ENCODE measurements at regions not wholly inside any gene's neighbourhood (a gene's known extent, or its start where the extent isn't known, plus 50 kb on each side); places are given as distances from the start of the nearest gene placed in this dataset.
"Not testable (repeated sequence)": the region's sequence is repeated elsewhere in the genome, so short reads cannot be mapped to it uniquely, and the experiment has no call there.

DNA sequence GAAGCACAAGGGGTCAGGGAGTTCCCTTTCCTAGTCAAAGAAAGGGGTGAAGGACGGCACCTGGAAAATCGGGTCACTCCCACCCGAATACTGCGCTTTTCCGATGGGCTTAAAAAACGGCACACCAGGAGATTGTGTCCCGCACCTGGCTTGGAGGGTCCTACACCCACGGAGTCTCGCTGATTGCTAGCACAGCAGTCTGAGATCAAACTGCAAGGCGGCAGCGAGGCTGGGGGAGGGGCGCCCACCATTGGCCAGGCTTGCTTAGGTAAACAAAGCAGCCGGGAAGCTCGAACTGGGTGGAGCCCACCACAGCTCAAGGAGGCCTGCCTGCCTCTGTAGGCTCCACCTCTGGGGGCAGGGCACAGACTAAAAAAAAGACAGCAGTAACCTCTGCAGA, 303.3 kb upstream of the GRM3 start:
- DNase-seq = not testable (repeated sequence)

DNA sequence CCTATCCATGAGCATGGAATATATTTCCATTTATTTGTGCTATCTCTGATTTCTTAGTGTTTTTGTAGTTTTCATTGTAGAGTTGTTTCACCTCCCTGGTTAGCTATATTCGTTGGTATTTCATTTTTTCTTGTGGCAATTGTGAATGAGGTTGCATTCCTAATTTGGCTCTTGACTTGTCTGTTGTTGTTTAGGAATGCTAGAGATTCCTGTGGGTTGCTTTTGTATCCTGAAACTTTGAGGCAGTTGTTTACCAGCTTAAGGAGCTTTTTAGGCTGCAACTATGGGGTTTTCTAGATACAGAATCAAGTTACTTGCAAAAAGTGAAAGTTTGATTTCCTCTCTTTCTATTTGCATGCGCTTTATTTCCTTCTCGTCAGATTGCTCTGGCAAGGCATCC, 304.7 kb upstream of the GRM3 start:
- no peak for DNase-seq

DNA sequence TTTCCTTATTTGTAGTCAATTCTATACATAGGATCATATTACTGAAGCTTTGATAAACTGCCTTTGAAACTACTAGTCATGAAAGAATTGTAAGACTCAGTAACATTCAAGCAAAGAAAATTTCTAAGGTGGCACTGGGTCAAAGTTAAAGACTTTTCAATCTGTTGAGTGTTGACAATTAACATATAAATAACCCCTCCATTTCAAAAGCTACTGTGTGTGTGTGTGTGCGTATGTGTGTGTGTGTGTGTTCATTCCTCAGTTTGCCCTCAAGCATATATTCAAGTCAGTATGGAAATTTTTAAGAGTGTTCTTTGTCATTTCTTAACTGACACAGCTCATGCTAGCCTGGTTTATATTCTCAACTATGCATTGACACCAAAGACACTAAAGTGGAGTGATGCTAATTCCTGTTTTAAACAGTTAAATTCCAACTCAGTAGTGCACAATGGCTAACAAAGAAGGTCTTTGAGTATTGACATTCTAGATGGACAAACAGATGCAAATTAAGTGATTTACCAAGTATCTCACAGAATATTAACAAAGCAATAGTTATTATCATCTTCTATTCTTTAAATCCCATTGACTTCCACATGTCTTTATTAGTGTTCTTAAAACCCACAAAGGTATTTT, 314.8 kb upstream of the GRM3 start:
- DNase-seq = no peak

DNA sequence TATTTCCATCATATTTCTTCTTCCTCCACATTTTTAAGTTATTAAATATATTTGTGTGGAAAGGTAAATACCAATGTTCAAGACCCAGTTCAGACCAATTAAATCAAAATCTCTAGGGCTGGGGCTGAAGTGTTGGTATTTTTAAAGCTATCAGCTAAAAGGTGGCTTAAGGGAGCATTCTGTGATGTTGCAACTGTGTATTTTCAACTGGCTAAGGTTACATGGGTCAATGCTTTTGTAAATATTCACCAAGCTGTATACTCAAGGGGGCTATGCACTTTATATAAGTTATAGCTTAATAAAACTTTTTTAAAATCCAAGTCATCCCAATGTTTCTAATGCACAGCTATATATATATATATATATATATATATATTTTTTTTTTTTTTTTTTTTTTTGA, 316.9 kb upstream of the GRM3 start:
- no peak for DNase-seq

DNA sequence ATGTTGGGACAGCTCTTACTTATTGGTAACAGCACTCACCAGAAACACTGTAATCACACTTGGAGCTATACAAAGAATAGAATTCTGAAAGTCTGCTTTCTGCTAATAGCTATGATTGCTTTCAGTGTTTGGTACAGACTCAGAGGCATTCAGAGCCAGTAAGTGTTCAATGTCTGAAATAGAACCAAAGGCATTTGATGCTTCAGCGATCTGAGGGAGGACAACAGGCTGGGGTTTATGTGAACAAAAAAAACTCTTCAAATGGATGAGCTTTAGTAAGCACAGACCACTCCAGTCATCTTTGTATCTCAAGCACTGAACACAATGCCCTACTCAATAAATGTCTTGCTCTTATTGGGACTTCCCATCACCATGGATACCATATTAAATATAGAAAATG, 322.8 kb upstream of the GRM3 start:
- DNase-seq = no peak

DNA sequence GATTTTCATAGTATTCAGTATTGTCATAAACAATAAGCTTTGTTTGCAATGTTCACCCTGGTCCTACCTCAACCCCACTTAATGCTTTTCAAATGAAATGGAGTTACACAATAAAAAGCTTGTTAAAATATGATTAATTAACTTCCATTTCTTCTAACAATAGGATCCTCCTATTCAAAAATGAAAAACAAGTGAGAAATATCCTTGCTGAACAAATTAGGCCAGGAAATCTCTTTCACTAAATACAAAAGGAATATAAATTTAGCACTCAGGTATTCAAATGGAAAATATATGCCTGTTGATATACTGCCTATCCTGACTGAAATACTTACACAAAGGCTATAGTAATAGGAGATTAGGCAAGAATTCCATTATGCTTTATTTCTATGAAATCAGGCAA, 323.4 kb upstream of the GRM3 start:
- DNase-seq = no peak

DNA sequence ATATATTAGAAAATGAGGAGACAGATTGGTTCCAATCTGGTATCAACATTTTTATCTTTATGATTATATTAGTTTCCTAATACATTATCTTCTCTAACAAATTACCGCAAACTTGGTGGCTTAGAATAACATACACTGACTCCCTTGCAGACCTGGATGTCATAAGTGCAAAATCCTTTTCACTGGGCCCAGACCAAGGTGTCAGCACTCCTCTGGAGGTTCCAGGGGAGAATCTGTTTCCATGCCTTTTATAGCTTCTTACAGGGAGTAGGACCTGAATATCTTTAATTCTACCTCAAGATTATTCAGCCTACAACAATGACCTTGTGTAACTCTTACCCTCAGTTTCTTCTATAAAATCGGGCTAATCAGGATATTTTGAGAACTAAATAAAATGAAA, 329.9 kb upstream of the GRM3 start:
- DNase-seq = no peak

DNA sequence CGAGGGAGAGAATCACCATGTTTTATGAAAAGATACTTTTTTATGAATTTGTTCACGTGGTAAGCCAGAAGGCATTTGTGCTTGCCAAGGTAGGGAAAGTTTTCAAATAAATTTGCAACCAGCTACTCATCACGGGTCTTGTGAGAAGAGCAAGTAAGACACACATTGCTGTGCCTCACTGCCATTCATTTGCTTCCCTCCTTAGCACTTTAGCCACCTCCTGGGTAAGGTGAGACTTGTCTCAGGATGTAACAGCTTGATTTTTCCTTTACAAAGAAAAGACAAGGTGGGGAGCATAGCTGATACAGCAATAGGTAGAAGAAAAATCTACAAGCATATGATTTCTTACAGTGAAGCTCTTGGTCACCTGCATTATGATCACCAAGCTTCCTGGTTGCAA, 342.4 kb upstream of the GRM3 start:
- no peak for DNase-seq

DNA sequence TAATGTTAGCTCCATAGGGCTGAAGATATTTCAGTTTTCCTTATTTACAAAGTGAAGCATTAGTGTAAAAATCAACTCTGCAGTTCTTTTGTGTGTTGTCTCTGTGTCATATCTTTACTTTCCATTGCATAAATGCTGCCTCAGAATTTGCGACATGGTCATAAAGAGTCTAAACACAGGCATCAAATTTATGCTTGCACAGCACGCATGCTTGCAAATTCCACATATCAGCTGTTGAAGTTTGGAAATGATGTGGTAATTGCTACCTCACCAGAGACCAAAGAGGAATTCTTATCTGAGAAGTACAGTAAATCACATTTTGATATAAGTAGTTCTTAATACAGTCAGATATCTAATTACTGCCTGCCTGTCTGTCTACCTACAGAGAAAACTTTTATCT, 348.2 kb upstream of the GRM3 start:
- no peak for DNase-seq

DNA sequence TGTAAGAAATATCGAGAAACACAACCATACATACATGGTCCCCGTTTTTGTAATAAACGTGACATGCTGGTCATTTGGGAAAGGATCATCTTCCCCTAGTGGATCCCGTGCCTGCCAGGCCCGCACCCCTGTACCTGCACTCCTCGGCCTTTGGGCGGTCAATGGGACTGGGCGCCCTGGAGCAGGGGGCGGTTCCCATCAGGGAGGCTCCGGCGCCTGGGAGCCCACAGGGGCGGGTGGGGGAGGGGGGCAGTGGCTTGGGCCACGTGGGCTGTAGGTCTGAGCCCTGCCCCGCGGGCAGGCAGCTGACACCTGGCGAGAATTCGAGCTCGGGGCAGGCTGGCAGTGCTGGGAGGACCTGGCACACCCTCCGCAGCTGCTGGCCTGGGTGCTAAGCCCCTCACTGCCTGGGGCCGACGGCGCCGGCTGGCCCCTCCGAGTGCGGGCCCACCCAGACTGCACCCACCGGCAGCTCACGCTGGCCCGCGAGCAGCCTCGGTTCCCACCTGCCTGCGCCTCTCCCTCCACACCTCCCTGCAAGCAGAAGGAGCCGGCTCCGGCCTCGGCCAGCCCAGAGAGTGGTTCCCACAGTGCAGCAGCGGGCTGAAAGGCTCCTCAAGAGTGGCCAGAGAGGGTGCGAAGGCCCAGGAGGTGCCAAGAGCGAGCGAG, 361.6 kb upstream of the GRM3 start:
- no peak for DNase-seq

DNA sequence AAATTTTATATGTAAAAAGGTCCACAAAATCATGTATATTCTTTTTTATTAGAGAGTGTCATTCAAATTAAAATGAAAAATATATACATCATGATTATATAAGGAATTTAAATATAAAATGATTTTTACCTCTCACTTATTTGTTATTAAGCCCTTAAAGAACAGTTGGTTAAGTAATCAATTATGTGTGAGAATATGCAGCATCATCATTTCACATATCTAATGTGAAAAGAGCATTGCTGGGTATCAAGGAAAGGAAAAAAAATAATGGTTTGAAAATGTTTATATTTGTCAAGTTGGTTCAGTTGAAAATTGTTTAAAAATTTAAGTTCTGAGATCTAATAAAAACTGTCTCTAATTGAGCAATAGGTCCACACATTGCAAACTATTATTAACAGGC, 363.6 kb upstream of the GRM3 start:
- no peak for DNase-seq

DNA sequence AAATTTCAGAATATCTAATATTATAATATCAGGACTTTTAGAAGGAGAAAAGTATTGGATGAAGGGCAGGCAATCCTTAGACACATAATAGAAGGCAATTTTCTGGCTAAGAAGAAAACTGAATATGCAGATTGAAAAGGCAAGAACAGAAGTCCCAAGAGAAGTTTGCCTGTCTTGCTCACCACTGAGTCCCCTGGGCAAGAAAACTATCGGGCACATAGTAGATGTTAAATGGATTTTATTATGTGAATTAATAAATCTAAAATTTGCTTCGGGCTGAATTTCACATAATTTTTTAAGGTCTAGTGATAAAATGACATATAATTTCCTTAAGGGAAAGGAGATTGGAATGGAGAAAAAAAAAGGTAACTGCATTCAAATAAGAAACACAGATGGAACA, 380.9 kb upstream of the GRM3 start:
- no peak for DNase-seq

DNA sequence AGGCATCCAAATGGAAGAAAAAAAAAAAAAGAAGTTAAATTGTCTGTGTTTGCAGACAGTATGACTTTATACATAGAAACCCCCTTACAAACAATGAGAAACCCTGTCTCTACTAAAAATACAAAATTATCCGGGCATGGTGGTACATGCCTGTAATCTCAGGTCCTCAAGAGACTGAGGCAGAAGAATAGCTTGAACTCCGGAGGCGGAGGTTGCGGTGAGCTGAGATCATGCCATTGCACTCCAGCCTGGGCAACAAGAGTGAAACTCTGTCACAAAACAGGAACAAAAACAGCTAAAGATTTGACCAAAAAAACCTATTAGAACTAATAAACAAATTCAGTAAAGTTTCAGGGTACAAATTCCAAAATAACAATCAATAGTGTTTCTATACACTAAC, 385.8 kb upstream of the GRM3 start:
- DNase-seq = no peak

DNA sequence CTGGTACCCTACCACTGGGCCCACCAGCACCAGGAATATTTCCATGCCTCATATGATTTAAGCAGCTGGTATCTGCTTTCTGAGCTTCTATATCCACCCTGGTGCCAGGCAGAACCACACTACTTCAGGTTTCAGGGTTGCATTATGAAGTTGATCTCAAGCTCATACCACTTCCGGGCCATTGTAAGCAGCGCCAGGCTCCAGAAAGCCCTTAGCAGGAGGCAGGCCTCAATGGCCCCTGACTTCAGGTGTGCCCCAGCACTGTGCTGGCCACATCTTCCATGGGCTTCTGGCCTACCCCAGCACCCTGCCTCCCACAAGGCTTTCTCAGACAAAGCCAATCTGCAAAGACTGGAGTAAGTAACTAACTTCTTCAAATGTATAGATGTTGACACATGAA, 391.3 kb upstream of the GRM3 start:
- DNase-seq = no peak

DNA sequence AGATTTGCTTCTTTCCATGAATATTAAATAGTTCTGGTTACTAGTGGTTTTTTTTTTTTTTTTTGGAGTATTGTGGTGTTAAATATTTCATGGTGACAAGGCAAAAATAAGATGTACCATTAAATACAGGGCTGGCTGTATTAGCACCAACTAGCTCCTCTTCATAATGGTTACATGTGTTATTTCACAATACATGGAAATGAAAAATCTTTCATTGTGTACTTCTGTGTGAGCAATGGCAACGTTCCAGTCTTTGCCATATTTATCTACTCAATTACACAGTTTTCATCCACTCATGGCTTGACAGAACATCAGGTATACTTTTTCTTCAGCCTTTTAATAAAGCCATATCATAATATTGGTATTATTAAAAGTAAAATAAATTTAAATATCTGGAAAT, 394.7 kb upstream of the GRM3 start:
- no peak for DNase-seq

DNA sequence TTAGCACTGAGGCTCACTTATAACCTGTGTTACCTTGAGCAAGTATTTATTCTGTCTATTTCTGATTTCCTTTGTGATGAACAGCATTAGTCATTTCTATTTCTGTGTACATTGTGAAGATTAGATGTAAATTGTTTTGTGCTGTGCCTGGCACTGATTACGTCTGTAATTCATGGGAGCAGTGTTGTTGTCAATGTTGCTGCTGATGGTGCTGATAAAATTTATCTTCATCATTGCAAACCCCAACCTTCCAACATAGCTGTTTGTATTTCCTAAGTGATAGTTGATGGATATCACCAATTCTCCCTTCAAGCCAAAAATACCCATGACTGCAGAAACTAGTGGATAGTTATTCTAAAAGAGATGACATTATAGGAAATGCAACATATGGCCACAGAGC, 400.5 kb upstream of the GRM3 start:
- DNase-seq = no peak

DNA sequence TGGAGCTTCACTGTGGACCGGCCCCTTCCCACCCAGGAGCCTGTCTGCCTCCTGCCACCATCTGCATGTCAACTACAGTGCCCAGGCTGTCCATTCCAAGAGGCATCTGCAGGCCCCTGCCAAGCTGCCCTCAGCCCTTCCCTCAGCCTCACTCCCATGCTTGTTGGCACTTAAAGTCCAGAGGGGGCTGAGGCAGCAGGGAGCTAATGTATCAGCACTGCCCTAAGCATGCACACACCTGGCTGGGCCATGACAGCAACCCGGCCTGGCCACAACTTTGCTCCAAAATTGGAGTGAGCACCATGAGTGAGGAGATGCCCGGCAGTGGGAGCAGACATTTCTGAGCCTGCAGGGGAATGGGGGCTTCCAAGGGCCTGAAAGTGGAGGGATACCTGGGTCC, 417.5 kb upstream of the GRM3 start:
- no peak for DNase-seq

DNA sequence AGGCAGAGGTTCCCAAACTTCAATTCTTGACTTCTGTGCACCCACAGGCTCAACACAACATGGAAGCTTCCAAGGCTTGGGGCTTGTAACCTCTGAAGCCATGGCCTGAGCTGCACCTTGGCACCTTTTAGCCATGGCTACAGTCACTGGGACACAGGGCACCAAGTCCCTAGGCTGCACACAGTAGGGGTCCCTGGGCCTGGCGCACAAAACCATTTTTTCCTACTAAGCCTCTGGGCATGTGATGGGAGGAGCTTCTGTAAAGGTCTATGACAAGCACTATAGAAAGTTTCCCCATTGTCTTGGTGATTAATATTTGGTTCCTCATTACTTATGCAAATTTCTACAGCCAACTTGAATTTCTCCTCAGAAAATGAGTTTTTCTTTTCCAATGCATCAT, 420.9 kb upstream of the GRM3 start:
- no peak for DNase-seq

DNA sequence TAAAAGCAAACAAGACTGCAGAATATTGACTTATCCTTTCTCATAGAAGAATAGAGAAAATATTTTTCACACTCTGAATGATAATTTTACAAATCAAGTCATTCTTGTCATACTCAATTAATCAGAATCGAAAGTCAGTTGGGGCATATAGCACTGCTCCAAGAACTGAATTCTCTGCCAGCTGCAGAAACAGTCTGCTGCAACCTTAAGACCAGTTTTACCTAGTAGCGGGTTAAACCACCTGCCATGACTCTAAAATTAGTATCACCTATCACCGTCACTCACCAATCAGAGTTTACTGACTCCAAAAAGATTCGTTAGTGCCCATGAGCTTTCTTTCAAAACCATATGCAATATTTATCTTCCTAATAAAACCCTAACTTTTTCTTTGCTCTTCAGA, 429.0 kb upstream of the GRM3 start:
- DNase-seq = no peak

DNA sequence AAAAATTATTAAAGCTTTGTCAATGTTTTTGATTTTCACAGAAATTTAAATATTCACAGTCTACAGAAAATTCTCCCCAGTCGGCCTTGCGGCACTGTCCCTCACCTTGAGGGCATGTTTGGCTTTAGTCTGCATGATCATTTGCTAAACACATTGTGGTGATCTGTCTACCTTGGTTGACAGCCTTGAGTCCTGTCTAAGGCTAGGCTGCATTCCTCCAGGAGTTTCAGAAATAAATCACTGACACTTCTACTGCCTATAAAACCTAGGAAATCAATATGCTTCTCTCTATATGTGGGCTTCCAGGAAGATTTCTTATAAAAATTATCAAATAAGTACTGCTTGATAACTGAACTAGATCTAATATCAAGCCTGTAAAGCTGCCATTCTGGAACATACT, 430.7 kb upstream of the GRM3 start:
- no peak for DNase-seq

DNA sequence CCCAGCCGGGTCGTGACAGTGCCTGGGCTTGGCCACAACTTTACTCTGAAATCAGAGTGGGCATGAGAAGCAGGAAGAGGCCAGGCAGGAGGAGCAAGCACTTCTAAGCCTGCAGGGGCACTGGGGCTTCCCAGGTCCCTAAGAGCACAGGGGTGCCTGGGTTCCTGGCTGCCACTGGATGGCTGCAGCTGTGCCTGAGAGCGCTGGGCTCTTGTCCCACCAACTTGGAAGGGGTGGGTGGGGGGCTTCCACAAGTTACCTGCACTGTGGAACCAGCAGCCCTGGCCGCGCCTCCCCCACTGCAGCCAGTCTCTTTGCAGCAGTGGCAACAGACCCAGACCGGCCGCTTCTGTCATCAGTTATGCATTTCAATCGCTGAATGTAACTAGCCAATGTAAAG, 434.7 kb upstream of the GRM3 start:
- no peak for DNase-seq

DNA sequence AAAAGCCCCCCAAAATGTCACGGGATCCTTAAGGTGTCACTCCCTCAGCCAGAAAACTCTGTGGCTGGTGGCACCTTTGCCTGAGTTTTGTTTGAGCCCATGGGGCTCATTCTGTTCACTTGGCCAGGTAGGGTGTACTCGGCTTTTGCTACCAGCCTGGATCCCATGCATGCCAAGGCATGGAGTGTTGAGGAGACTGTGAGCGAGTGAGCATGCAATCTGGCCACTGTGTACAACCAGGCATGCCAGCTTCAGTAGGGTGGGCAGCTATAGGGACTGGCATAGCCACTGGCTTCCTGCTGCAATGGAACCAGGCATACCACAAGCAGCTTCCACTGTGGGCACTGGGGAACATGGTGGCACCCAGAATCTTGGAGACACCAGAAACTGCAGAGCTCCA, 436.0 kb upstream of the GRM3 start:
- DNase-seq = no peak

DNA sequence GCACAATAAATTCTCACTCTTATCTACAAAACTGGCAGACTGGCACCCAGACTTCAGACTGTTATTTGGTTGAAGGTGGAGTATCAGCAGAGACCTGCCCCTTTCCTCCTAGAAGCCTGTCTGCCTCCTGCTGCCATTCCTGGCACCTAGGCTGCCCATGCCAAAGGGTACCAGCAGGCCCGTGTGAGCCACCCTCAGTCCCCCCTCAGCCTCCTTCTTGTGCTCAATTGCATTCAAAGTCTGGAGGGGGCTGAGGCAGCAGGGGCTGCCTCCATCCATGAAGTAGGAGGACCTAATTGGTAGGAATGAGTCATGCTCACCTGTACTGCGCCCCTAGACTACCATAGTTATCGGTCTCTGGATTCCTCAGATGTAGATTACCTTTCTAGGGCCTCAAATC, 440.9 kb upstream of the GRM3 start:
- no peak for DNase-seq

DNA sequence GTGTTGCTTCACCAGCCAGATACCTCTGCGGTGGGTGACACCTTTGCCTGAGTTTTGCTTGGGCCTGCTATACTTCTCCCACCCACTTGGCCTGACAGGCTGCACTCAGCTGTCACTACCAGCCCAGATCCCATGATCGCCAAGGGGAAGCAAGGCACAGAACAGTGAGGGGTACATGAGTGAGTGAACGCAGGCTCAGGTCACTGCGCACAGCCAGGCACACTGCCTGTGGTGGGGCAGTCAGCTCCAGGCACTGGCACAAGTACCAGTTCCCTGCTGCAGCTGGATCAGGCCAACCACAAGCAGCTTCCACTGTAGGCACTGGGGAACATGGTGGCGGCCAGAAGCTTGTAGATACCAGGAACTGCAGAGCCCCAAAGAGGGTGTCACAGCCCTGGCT, 441.9 kb upstream of the GRM3 start:
- DNase-seq = no peak

DNA sequence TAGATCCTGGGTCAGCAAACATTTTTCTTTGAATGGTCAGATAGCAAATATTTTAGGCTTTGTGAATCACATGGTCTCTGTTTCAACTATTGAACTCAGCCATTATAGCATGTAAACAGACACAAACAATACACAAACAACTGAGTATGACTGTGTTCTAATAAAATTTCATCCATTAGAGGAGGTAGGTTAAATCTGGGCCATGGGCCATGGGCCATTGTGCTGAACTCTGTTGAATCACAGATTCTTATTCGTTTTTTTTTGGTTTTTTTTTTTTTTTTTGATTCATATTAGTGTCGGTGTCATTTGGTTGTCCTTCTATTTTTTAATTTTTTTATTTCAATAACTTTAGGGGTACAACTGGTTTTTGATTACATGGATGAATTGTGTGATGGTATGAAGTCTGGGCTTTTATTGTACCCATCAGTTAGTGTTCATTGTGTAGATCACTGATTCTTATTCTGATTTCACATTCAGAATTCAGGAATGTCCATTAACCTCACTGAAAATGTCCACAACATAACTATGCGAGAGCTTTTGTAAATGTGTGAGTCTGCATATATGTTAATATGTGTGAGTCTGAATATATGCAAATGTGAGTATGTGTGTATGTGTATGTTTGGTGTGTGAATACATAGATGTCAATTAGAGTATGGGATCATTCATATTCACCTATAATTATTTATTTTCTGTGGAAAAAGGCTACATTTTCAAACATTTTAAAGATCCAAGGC, 443.7 kb upstream of the GRM3 start:
- no peak for DNase-seq
